ENCODE measurements at regions not wholly inside any gene's neighbourhood (a gene's known extent, or its start where the extent isn't known, plus 50 kb on each side); places are given as distances from the start of the nearest gene placed in this dataset.

- no peak for DNase-seq (ENCODE audit: low read depth)
- in situ Hi-C loops (cut with HindIII; ENCODE audit: low pct_unique_long_range_greater_than_20kb, low sequenced_read_pairs), result no loop called here
These were observed 242.2 kb upstream of the IGFBP3 start for GRCh38 chr7:46163246-46163645.

- DNase-seq (ENCODE audit: low read depth), result no peak
- in situ Hi-C loops (cut with HindIII; ENCODE audit: low pct_unique_long_range_greater_than_20kb, low sequenced_read_pairs), result no loop called here
These were observed 241.5 kb upstream of the IGFBP3 start for GRCh38 chr7:46162609-46163008.

DNA sequence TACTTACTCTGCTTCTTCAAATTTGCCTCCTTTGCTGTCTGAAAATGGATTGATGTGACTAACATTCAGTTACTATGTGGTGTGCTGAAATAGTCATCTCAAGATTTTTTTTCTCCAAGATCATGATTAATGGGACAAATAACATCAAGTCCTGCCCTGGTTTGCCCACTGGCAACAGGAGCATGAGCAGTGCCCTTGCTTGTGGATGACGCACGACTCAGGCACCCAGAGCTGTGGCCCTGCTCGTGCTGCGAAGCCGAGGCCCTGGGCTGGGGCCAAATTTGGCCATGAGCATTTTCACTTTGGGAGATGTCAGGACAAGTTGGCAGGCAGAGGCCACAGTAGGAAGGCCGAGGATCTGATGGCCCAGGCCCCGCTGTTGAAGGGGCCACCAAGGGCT lies 239.8 kb upstream of the IGFBP3 start:
- in situ Hi-C loops (cut with HindIII; ENCODE audit: low pct_unique_long_range_greater_than_20kb, low sequenced_read_pairs), result no loop called here
- no peak for DNase-seq (ENCODE audit: low read depth)

- in situ Hi-C loops (cut with HindIII; ENCODE audit: low pct_unique_long_range_greater_than_20kb, low sequenced_read_pairs), result no loop called here
- no peak for DNase-seq (ENCODE audit: low read depth)
These were observed 236.9 kb upstream of the IGFBP3 start for GRCh38 chr7:46157931-46158330.

DNA sequence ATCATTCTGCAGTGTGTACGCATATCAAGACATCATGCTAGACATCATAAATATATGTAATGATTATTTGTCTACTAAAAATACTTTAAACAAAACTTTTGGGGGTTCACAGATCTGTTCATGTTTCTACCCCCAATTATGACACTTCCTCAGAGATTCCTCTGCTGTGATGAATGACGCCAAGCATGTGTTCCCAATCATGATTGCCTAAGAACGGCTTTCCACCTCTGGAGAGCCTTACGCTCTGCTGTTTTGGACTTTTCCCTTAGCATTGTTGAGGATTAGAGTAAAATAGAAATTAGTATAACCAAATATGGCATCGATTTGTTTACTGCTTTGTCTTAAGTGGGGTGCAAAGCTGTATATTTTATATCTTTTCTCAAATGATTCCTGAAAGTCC lies 236.3 kb upstream of the IGFBP3 start:
- in situ Hi-C loops (cut with HindIII; ENCODE audit: low pct_unique_long_range_greater_than_20kb, low sequenced_read_pairs), result no loop called here
- no peak for DNase-seq (ENCODE audit: low read depth)

- in situ Hi-C loops (cut with HindIII; ENCODE audit: low pct_unique_long_range_greater_than_20kb, low sequenced_read_pairs), result no loop called here
- DNase-seq (ENCODE audit: low read depth), result no peak
These were observed 235.8 kb upstream of the IGFBP3 start for GRCh38 chr7:46156853-46157252.

DNA sequence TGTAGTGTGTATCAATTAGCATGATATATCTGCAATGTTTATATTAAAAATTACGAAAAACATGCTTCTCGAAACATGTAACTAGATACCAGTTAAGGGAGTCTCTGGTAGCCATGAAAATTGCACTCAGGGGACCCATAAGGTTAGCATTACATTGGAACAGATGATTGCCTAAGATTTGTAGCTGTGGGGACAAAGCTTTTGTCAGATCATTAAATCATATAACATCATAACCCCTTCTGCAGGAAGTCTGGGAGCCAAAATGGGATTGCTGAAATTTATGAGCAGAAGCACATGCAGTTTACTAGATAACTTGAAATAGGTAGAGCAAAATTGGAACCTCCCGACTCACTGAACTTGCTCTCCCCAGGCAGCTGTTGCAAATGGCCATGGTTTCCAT lies 235.0 kb upstream of the IGFBP3 start:
- in situ Hi-C loops (cut with HindIII; ENCODE audit: low pct_unique_long_range_greater_than_20kb, low sequenced_read_pairs), result no loop called here
- DNase-seq (ENCODE audit: low read depth), result no peak

DNA sequence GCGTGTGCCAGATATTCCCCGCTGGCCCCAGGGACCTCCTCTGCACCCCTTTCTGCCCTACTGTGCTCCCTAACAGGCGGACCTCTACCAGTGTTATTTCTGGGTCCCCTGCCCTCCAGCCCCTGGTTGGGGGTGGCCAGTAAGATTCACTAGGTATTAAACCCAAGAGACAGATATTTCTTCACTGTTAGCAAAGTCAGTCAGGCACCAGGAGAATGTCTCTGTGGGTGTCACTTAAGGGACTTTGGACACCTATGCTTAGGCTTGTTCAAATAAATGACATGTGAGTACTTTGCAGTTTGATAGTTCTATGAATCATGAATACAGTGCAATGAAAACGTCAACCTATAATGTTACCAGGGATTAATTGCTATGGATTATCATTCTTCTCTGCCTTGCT lies 234.3 kb upstream of the IGFBP3 start:
- DNase-seq (ENCODE audit: low read depth), result no peak
- in situ Hi-C loops (cut with HindIII; ENCODE audit: low pct_unique_long_range_greater_than_20kb, low sequenced_read_pairs), result no loop called here

DNA sequence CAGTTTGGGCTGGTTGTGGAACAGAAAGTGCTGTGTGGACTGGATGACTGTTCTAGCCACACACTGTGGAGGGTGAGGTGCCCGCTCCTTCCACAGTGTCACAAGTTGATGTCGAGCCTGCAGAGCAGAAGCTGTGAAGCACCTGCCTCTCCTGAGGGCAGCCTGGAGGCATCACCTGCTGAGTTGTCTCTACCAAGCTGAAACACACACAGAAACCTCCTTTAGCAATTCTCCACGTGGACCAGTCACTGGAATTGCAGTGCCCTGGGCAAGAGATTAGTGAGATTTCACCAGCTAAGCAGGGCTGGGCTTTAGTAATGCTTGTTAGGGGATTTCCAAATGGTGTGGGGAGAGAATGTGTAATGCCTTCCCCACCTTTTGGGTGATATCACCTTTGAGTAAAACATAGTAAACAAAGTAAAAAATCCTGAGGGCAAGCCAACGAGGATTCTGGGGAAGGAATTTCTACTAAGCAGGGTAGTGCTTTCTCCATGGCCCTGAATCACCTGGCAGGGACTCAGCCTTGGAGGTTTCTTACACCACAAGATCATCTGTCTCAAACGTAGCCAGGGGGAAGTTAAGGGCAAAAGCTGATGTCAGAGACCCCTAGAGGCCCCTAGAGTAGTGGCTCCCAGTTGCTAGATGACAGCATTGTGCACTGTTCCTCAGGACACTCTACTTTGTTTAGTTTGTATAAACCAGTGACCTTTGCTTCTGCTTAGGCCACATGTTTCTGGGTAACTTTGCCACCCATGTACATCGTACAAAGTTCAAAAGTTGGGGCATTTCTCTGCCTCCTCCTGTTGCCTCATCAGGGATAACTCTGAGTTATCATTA lies 233.1 kb upstream of the IGFBP3 start:
- in situ Hi-C loops (cut with HindIII; ENCODE audit: low pct_unique_long_range_greater_than_20kb, low sequenced_read_pairs), result no loop called here
- peak; percentile 69 for DNase-seq (ENCODE audit: low read depth)

DNA sequence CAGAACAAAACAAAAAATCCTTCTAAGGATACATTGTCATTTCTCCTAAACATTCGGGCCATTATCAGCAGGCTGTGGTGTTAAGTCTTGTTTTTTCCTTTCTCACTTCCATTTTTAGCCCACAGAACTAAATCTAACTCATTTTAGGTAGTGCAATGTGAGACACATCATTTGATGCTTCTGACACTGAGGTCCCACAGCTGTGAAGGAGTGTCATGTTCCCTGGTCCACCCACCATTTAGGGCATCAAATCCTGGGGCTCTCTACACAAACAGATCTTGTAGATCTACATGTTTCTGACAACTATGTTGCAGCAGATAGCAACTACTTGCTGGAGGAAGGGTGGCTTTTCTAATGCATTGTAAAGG lies 232.5 kb upstream of the IGFBP3 start:
- no peak for DNase-seq (ENCODE audit: low read depth)
- in situ Hi-C loops (cut with HindIII; ENCODE audit: low pct_unique_long_range_greater_than_20kb, low sequenced_read_pairs), result no loop called here

DNA sequence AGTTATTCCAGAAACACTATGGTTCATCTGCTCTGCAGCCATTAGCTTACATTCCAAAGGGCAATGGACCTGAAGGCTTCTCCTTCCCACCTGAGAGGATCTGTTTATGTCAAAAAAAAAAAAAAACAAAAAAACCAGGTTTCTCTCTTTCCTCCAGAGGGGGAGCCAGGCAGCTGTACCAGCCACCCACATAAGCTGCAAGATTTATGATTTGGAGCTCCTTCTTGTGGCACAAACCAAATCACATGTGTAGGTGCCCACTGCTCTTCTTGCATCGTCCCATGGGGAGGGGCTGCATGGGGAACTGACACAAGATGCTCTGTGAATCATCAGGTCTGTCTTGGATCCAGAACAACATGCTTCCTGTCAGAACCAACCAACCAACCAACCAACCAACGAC lies 231.6 kb upstream of the IGFBP3 start:
- in situ Hi-C loops (cut with HindIII; ENCODE audit: low pct_unique_long_range_greater_than_20kb, low sequenced_read_pairs), result no loop called here
- peak; percentile 58 for DNase-seq (ENCODE audit: low read depth)

- no peak for DNase-seq (ENCODE audit: low read depth)
- in situ Hi-C loops (cut with HindIII; ENCODE audit: low pct_unique_long_range_greater_than_20kb, low sequenced_read_pairs), result no loop called here
These were observed 229.6 kb upstream of the IGFBP3 start for GRCh38 chr7:46150721-46151120.

- in situ Hi-C loops (cut with HindIII; ENCODE audit: low pct_unique_long_range_greater_than_20kb, low sequenced_read_pairs), result no loop called here
- DNase-seq (ENCODE audit: low read depth), result no peak
These were observed 229.1 kb upstream of the IGFBP3 start for GRCh38 chr7:46150202-46150601.

- in situ Hi-C loops (cut with HindIII; ENCODE audit: low pct_unique_long_range_greater_than_20kb, low sequenced_read_pairs), result no loop called here
- DNase-seq (ENCODE audit: low read depth), result no peak
These were observed 226.8 kb upstream of the IGFBP3 start for GRCh38 chr7:46147871-46148270.

GRCh38 chr7:46146454-46147255 lies 225.6 kb upstream of the IGFBP3 start:
- DNase-seq (ENCODE audit: low read depth), result no peak
- in situ Hi-C loops (cut with HindIII; ENCODE audit: low pct_unique_long_range_greater_than_20kb, low sequenced_read_pairs), result no loop called here

DNA sequence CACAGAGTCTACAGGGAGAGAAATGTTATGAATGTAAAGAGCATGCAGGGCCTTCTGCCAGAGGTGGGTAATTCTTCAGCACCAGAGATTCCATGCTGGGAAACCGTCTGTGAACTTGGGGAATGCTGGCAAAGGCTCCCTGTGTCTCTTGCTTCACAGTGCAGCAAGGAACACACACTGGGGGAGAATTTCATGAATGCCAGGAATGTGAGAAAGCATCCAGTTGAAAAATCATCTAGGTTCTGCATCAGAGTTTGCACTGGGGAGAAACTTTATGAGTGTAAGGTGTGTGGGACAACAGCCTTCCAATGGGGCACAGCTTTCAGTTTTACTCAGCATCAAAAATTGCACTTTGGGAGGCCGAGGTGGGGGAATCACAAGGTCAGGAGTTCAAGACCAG lies 224.3 kb upstream of the IGFBP3 start:
- in situ Hi-C loops (cut with HindIII; ENCODE audit: low pct_unique_long_range_greater_than_20kb, low sequenced_read_pairs), result no loop called here
- DNase-seq (ENCODE audit: low read depth), result peak; percentile 91

DNA sequence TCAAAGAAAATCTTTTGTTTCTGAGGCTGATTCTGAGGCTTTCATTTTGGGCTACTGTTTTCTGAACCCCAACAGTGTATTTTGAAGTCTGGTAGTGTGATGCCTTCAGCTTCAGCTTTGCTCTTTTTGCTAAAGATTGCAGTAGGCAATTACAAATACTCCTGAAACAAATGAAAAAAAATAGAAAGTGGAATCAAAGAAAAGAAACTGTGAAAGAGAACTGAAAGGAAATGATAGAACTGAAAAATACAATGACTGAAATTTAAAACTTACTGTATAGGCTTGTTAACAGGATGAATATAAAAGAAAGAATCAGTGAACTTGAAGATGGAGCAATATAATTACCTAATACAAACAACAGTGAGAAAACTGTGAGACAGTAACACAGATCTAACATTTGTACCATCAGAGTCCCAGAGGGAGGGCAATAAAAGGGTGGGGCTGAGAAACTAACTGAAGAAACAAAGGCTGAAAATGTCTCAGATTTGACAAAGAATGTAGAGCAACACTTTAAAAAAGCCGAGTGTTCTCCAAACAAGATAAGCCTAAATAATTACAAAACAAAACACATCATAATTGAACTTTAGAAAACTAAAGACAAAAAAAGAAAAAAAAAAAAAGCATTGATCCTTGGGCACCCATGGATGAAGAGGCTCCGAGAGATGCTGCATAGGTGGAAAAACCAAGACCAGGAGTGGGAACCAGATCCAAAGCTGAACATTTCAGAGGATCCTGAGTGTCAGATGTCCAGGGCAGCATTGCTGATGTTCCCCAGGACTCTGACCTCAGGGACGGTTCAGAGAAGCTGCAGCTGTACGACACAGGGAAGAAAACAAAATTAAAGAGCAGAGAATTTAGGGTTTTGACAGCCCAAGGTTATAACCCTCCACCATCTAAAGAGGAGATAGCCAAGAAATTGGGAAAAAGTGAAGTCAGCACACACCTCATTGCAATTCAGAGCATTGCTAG lies 223.2 kb upstream of the IGFBP3 start:
- in situ Hi-C loops (cut with HindIII; ENCODE audit: low pct_unique_long_range_greater_than_20kb, low sequenced_read_pairs), result no loop called here
- DNase-seq (ENCODE audit: low read depth), result no peak

GRCh38 chr7:46143421-46143820 lies 222.3 kb upstream of the IGFBP3 start:
- in situ Hi-C loops (cut with HindIII; ENCODE audit: low pct_unique_long_range_greater_than_20kb, low sequenced_read_pairs), result no loop called here
- DNase-seq (ENCODE audit: low read depth), result no peak

DNA sequence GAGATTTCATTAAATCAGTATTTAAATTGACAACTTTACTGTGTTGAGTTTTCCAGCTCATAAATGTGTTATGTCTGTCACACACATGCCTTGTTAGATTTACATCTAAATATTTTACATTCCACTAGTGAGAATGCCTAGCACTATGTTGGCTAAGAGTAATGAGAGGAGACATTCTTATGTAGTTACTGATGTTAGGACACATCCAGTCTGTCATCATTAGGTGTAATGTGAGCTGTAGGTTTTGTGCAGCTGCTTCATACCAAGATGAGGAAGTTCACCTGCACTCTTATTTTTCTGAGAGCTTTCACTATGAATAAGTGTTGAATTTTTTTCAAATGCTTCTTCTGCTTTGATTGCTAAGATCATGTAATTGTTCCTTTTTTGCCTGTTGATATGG lies 218.0 kb upstream of the IGFBP3 start:
- peak; percentile 46 for DNase-seq (ENCODE audit: low read depth)
- in situ Hi-C loops (cut with HindIII; ENCODE audit: low pct_unique_long_range_greater_than_20kb, low sequenced_read_pairs), result no loop called here

Data from Caki2 (cell line).